Mesothelial cell of epicardium (in vitro differentiated cells): ENCODE measurements at regions not wholly inside any gene's neighbourhood (a gene's known extent, or its start where the extent isn't known, plus 50 kb on each side); places are given as distances from the start of the nearest gene placed in this dataset.

ENCODE experiments used
- DNase-seq, 2 experiments: peaks; one replicate each; pipeline ENCODE4 v3.0.0; 2021; ENCODE audit warnings: low spot score in 2 of 2; ENCODE audit not compliant: unreplicated experiment in 2 of 2
- H3K27ac Mint-ChIP-seq: 2 replicates; pipeline ENCODE4 v1.8.0; 2021; ENCODE audit warnings: mixed read lengths
- H3K27me3 Mint-ChIP-seq: 2 replicates; pipeline ENCODE4 v1.8.0; 2021; ENCODE audit warnings: low read depth, mixed read lengths
- H3K36me3 Mint-ChIP-seq: 2 replicates; pipeline ENCODE4 v1.8.0; 2021; ENCODE audit warnings: mixed read lengths
- H3K4me1 Mint-ChIP-seq: 2 replicates; pipeline ENCODE4 v1.8.0; 2021; ENCODE audit warnings: mixed read lengths
- H3K4me3 Mint-ChIP-seq: 2 replicates; pipeline ENCODE4 v1.8.0; 2021; ENCODE audit warnings: mild to moderate bottlenecking, moderate library complexity, mixed read lengths
- H3K9me3 Mint-ChIP-seq: 2 replicates; pipeline ENCODE4 v1.8.0; 2021; ENCODE audit warnings: mixed read lengths
- TF ChIP-seq, protein P1 (sequence below): fragments of 200-600 bp; sonication (generic); IDR thresholded peaks from one replicate; pipeline ENCODE4 v1.5.0; 2021; ENCODE audit warnings: antibody characterized with exemption; ENCODE audit not compliant: unreplicated experiment

DNA sequence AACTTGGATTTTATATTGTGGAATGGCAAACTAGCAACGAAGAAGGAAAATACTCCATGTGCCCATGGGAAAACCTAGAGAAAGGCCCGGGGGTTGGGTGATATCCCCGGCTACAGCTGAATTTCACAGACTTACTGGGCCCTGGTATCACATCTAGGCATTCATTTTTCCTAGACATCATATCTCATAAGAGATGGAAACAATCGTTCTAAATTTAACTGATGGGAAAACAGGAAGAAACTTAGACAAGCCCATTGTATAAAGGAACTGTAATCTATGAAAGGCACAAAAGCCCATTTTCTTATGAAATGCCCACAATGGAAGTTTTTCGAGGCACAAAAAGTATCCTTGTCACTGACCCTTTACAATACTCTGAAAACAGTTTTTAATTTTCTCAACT is 407.9 kb upstream of the LYPLAL1 start:
- Mint-ChIP-seq H3K4me3 (no peak overlapping the region), H3K27me3 (no peaks in the 10 kb centered on the region), H3K4me1 (peaks cover 10% of the 10 kb centered on the region), H3K36me3 (no peaks in the 10 kb centered on the region), H3K9me3 (no peaks in the 10 kb centered on the region), H3K27ac (no peak overlapping the region)
- TF ChIP-seq, protein P1, sequence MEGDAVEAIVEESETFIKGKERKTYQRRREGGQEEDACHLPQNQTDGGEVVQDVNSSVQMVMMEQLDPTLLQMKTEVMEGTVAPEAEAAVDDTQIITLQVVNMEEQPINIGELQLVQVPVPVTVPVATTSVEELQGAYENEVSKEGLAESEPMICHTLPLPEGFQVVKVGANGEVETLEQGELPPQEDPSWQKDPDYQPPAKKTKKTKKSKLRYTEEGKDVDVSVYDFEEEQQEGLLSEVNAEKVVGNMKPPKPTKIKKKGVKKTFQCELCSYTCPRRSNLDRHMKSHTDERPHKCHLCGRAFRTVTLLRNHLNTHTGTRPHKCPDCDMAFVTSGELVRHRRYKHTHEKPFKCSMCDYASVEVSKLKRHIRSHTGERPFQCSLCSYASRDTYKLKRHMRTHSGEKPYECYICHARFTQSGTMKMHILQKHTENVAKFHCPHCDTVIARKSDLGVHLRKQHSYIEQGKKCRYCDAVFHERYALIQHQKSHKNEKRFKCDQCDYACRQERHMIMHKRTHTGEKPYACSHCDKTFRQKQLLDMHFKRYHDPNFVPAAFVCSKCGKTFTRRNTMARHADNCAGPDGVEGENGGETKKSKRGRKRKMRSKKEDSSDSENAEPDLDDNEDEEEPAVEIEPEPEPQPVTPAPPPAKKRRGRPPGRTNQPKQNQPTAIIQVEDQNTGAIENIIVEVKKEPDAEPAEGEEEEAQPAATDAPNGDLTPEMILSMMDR = no peak
- DNase-seq = no peak

DNA sequence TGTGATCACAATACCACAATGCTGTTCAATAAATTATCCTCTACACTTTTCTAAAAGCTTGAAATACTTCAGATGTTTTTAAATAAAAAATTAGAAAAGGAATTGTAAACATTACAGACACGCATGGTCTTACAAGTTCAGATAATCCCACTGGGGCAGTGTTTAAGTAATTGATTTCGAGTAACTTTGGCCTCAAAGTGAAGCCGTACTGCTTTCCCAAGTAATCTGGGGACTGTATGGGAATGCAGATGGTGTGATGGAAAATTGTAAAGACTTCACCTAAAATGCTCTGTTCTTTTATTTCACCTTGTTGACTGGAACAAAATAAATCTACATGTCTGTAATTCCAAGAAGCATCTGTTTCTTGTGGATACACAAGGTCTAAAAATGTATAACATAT is 401.7 kb upstream of the LYPLAL1 start:
- Mint-ChIP-seq H3K27ac (no peak overlapping the region), H3K9me3 (no peaks in the 10 kb centered on the region), H3K36me3 (no peaks in the 10 kb centered on the region), H3K27me3 (no peaks in the 10 kb centered on the region), H3K4me1 (peaks cover 49% of the 10 kb centered on the region), H3K4me3 (no peak overlapping the region)
- DNase-seq = no peak
- TF ChIP-seq, protein P1 = no peak

DNA sequence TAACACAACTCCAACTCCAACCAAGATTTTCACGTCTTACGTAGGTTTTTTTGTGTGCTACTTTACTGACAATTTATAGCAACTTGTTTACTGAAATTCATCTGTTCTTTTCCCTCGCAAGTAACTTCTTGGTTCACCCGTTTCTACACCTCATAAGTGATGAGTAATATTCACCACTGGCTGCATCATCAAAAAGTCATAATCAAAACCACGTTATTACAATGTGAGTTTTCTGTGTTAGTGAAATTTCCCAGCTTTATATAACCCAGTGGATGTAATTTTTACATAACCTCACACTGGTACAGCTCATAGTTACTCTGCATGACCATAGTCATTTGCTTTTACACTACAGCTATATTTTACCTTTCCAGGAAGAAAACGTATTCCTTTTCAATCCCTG is 401.1 kb upstream of the LYPLAL1 start:
- Mint-ChIP-seq H3K27ac (no peak overlapping the region), H3K36me3 (no peaks in the 10 kb centered on the region), H3K4me1 (peaks cover 49% of the 10 kb centered on the region), H3K27me3 (no peaks in the 10 kb centered on the region), H3K9me3 (no peaks in the 10 kb centered on the region), H3K4me3 (no peak overlapping the region)
- TF ChIP-seq, protein P1 = no peak
- no peak for DNase-seq

DNA sequence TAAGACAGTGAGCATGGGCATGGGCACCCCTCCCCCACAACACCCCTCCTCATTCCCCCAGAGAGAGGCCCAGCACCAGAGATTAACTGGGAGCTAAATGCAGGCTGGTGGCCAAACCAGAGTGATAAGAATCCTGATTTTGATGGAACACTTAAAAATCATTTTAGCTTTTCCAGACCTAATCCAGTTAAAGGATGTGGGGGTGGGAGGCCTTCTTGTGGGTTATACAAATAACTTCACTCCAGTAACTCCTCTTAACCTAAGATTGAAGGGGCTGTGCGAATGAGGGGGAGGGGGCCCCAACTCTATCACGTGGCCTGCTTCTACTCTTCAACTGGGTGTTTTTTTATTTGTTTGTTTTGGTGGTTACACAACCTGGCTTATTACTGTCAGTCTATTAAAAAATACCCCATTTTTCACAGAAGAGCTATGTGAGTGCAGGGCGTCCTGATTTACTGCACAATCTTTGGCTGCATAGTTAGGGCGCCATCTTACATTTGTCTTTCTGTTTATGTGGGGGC is 398.1 kb upstream of the LYPLAL1 start:
- Mint-ChIP-seq H3K27ac (peak overlapping the region; percentile 75), H3K36me3 (no peaks in the 10 kb centered on the region), H3K4me3 (peak overlapping the region; percentile 14), H3K27me3 (no peaks in the 10 kb centered on the region), H3K4me1 (peaks cover 66% of the 10 kb centered on the region), H3K9me3 (no peaks in the 10 kb centered on the region)
- peak; percentile 48 to 63 for DNase-seq
- TF ChIP-seq, protein P1 = no peak

DNA sequence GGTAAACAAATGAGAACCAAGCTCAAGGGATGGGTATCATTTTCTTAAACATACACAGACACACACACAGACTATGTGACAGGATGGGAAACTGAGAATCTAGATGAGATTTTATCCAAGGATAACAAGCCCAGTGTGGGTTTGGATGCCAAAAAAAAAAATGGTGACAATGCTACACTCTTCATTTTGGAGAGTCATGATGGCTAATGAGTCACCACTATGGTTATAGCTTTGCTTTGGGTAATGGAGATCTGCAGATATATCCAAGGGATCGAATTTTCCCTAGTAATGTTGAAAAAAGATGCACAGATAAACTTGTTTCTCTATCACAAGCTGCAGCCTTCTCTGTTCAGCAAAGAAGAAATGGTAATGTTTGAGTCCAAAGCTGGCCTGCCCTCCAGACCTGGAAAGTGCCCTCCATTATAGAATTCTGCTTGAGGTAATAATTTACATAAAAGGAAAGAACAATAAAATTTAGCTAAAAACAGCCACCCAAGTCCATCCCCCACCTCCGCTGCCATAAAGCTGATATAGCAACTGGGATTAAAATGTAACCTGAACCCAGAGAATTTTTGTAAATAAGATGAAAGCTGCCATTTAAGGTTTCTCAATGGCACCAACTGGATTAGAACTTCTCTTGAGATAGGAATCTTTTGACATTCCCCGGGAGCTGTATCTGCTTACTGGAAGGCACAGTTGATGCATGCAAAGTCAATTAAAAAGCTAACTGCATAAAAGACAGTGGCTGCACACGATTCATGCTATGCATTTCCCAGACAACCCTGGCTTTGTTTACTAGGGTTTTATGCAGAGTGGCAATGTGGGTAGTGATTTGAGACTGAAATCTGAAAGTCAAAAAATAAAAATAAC is 395.2 kb upstream of the LYPLAL1 start:
- H3K9me3 Mint-ChIP-seq = no peaks in the 10 kb centered on the region
- no peak for DNase-seq
- no peaks in the 10 kb centered on the region for H3K27me3 Mint-ChIP-seq
- H3K4me1 Mint-ChIP-seq = peaks cover 56% of the 10 kb centered on the region
- TF ChIP-seq, protein P1 = no peak
- H3K36me3 Mint-ChIP-seq = no peaks in the 10 kb centered on the region
- no peak overlapping the region for H3K27ac Mint-ChIP-seq
- no peak overlapping the region for H3K4me3 Mint-ChIP-seq
